WTC11 (cell line): ENCODE measurements at regions not wholly inside any gene's neighbourhood (a gene's known extent, or its start where the extent isn't known, plus 50 kb on each side); places are given as distances from the start of the nearest gene placed in this dataset.

ENCODE experiments used
- ATAC-seq: fragments of 200-7000 bp; cut with Tn5 transposase; 2 replicates; pipeline ENCODE4 v1.10.0; 2021; ENCODE audit warnings: mild to moderate bottlenecking, moderate library complexity
- CTCF ChIA-PET: fragments of 300-600 bp; sonication (Branson Sonifier 250); formaldehyde crosslinking; loops from one replicate; lab custom pipeline; 2021; ENCODE audit warnings: antibody characterized with exemption; lab: Charles Lee
- POLR2A ChIA-PET: fragments of 350-600 bp; sonication (Branson Sonifier 250); formaldehyde crosslinking; loops from one replicate; lab custom pipeline; 2021; ENCODE audit warnings: antibody characterized with exemption; lab: Charles Lee
- DNase-seq: peaks from one replicate; pipeline ENCODE4 v3.0.0; 2021; ENCODE audit warnings: low spot score
- H3K27ac Mint-ChIP-seq: 2 replicates; pipeline ENCODE4 v1.8.0; 2021; ENCODE audit warnings: mixed read lengths
- H3K27me3 Mint-ChIP-seq: 2 replicates; pipeline ENCODE4 v1.8.0; 2021; ENCODE audit warnings: low read depth, mild to moderate bottlenecking, moderate library complexity, mixed read lengths
- H3K36me3 Mint-ChIP-seq: 2 replicates; pipeline ENCODE4 v1.8.0; 2021; ENCODE audit warnings: mixed read lengths
- H3K4me1 Mint-ChIP-seq: 2 replicates; pipeline ENCODE4 v1.8.0; 2022; ENCODE audit warnings: mixed read lengths
- H3K4me3 Mint-ChIP-seq: 2 replicates; pipeline ENCODE4 v1.8.0; 2021; ENCODE audit warnings: mild to moderate bottlenecking, moderate library complexity, mixed read lengths
- H3K9me3 Mint-ChIP-seq: 2 replicates; pipeline ENCODE4 v1.8.0; 2021; ENCODE audit warnings: mixed read lengths
- CBFB ChIP-seq: sonication (generic); formaldehyde crosslinking; IDR thresholded peaks from 2 replicates; pipeline ENCODE4 v1.8.1; 2022; ENCODE audit warnings: mild to moderate bottlenecking, low read depth, missing genetic modification reagents
- CREB1 ChIP-seq: sonication (generic); formaldehyde crosslinking; IDR thresholded peaks from 2 replicates; pipeline ENCODE4 v1.8.0; 2023; ENCODE audit warnings: mild to moderate bottlenecking, missing genetic modification reagents
- FOXP1 ChIP-seq: sonication (generic); formaldehyde crosslinking; IDR thresholded peaks from 2 replicates; pipeline ENCODE4 v1.8.0; 2022; ENCODE audit warnings: missing genetic modification reagents, mild to moderate bottlenecking, moderate library complexity, borderline replicate concordance
- GABPB1 ChIP-seq: sonication (generic); formaldehyde crosslinking; IDR thresholded peaks from 2 replicates; pipeline ENCODE4 v1.8.1; 2023; ENCODE audit warnings: mild to moderate bottlenecking, missing genetic modification reagents
- GTF2I ChIP-seq: fragments of 250-450 bp; sonication (Bioruptor Pico); conservative IDR thresholded peaks from 2 replicates; pipeline ENCODE4 v1.4.0; 2021; ENCODE audit warnings: mild to moderate bottlenecking
- HMGA2 ChIP-seq: fragments of 250-450 bp; sonication (Bioruptor Pico); IDR thresholded peaks from 2 replicates; pipeline ENCODE4 v1.4.0; 2021; ENCODE audit warnings: mild to moderate bottlenecking, moderate library complexity
- JUN ChIP-seq: sonication (generic); formaldehyde crosslinking; IDR thresholded peaks from 2 replicates; pipeline ENCODE4 v1.8.0; 2023; ENCODE audit warnings: mild to moderate bottlenecking, missing genetic modification reagents
- NFATC4 ChIP-seq: fragments of 250-450 bp; sonication (Bioruptor Pico); IDR thresholded peaks from 2 replicates; pipeline ENCODE4 v1.9.0; 2021; ENCODE audit warnings: mild to moderate bottlenecking
- NR1H2 ChIP-seq: sonication (generic); formaldehyde crosslinking; IDR thresholded peaks from 2 replicates; pipeline ENCODE4 v1.9.0; 2021; ENCODE audit warnings: mild to moderate bottlenecking, moderate library complexity, missing genetic modification reagents
- NR3C1 ChIP-seq: sonication (generic); formaldehyde crosslinking; conservative IDR thresholded peaks from 2 replicates; pipeline ENCODE4 v1.8.1; 2023; ENCODE audit warnings: low read depth, mild to moderate bottlenecking, missing genetic modification reagents
- SP1 ChIP-seq: sonication (generic); formaldehyde crosslinking; conservative IDR thresholded peaks from 2 replicates; pipeline ENCODE4 v1.8.1; 2022; ENCODE audit warnings: missing genetic modification reagents
- TCF7 ChIP-seq: sonication (generic); formaldehyde crosslinking; IDR thresholded peaks from 2 replicates; pipeline ENCODE4 v1.8.0; 2022; ENCODE audit warnings: mild to moderate bottlenecking, low read depth, missing genetic modification reagents, moderate library complexity
- ZBTB21 ChIP-seq: sonication (generic); formaldehyde crosslinking; IDR thresholded peaks from 2 replicates; pipeline ENCODE4 v1.8.1; 2023; ENCODE audit warnings: mild to moderate bottlenecking, missing genetic modification reagents, borderline replicate concordance
- ZNF121 ChIP-seq: sonication (generic); formaldehyde crosslinking; IDR thresholded peaks from 2 replicates; pipeline ENCODE4 v1.8.0; 2023; ENCODE audit warnings: missing genetic modification reagents
- ZNF232 ChIP-seq: sonication (generic); formaldehyde crosslinking; IDR thresholded peaks from 2 replicates; pipeline ENCODE4 v1.8.0; 2022; ENCODE audit warnings: mild to moderate bottlenecking, missing genetic modification reagents
- ZNF416 ChIP-seq: fragments of 250-450 bp; sonication (Bioruptor Pico); IDR thresholded peaks from 2 replicates; pipeline ENCODE4 v1.9.0; 2021; ENCODE audit warnings: mild to moderate bottlenecking, inconsistent platforms
- TF ChIP-seq, protein P1 (sequence below): fragments of 250-450 bp; sonication (Bioruptor Pico); IDR thresholded peaks from 2 replicates; pipeline ENCODE4 v1.9.0; 2021; ENCODE audit warnings: moderate library complexity, mild to moderate bottlenecking, inconsistent platforms, borderline replicate concordance
- TF ChIP-seq, protein P2 (sequence below): sonication (generic); formaldehyde crosslinking; IDR thresholded peaks from 2 replicates; pipeline ENCODE4 v1.8.1; 2023; ENCODE audit warnings: mild to moderate bottlenecking, moderate library complexity, missing genetic modification reagents
- TF ChIP-seq, protein P3 (sequence below): sonication (generic); formaldehyde crosslinking; IDR thresholded peaks from 2 replicates; pipeline ENCODE4 v1.8.1; 2022; ENCODE audit warnings: mild to moderate bottlenecking, moderate library complexity, missing genetic modification reagents
- TF ChIP-seq, protein P4 (sequence below): sonication (generic); formaldehyde crosslinking; IDR thresholded peaks from 2 replicates; pipeline ENCODE4 v1.8.0; 2022; ENCODE audit warnings: mild to moderate bottlenecking, missing genetic modification reagents
- TF ChIP-seq, protein P5 (sequence below): sonication (generic); formaldehyde crosslinking; IDR thresholded peaks from 2 replicates; pipeline ENCODE4 v1.8.1; 2023; ENCODE audit warnings: mild to moderate bottlenecking, missing genetic modification reagents

DNA sequence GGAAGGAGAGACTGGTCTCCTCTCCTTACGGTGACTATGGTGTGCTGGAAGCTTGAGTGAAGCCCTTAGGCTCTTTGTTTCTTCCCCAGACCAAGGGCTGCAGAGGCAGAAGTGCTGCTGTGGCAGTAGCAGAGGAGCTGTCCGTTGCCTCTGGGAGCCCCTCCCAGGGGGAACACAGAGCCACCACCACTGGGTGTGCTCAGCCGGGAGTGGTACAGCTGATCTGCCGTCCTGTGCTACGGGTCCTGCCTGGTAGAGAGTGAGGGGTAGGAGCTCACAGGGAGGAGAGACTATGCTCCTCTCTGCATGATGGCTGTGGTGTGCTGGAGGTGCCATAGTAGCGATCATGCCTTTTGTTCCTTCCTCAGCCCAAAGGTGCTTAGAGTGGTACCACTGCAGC, 318.7 kb downstream of the DOK5 start:
- H3K4me3 Mint-ChIP-seq = no peak overlapping the region
- no peaks in the 10 kb centered on the region for H3K4me1 Mint-ChIP-seq
- CTCF ChIA-PET = no interaction called here
- peaks cover 75% of the 10 kb centered on the region for H3K36me3 Mint-ChIP-seq
- DNase-seq (no peak), ATAC-seq (no peak)
- no peak for TF ChIP-seq TCF7 (CRISPR knock-in tag)
- no peak for TF ChIP-seq ZNF416 (CRISPR knock-in tag)
- TF ChIP-seq, protein P1, sequence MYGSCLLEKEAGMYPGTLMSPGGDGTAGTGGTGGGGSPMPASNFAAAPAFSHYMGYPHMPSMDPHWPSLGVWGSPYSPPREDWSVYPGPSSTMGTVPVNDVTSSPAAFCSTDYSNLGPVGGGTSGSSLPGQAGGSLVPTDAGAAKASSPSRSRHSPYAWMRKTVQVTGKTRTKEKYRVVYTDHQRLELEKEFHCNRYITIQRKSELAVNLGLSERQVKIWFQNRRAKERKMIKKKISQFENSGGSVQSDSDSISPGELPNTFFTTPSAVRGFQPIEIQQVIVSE = no peak
- no peak for TF ChIP-seq ZNF121 (CRISPR knock-in tag)
- TF ChIP-seq NFATC4 (CRISPR knock-in tag) = no peak
- TF ChIP-seq HMGA2 (CRISPR knock-in tag) = no peak
- TF ChIP-seq NR1H2 (CRISPR knock-in tag) = no peak
- TF ChIP-seq, protein P2, sequence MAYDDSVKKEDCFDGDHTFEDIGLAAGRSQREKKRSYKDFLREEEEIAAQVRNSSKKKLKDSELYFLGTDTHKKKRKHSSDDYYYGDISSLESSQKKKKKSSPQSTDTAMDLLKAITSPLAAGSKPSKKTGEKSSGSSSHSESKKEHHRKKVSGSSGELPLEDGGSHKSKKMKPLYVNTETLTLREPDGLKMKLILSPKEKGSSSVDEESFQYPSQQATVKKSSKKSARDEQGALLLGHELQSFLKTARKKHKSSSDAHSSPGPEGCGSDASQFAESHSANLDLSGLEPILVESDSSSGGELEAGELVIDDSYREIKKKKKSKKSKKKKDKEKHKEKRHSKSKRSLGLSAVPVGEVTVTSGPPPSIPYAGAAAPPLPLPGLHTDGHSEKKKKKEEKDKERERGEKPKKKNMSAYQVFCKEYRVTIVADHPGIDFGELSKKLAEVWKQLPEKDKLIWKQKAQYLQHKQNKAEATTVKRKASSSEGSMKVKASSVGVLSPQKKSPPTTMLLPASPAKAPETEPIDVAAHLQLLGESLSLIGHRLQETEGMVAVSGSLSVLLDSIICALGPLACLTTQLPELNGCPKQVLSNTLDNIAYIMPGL (CRISPR knock-in tag) = no peak
- no peak for TF ChIP-seq FOXP1 (CRISPR knock-in tag)
- no peak for TF ChIP-seq GTF2I (CRISPR knock-in tag)
- TF ChIP-seq, protein P3, sequence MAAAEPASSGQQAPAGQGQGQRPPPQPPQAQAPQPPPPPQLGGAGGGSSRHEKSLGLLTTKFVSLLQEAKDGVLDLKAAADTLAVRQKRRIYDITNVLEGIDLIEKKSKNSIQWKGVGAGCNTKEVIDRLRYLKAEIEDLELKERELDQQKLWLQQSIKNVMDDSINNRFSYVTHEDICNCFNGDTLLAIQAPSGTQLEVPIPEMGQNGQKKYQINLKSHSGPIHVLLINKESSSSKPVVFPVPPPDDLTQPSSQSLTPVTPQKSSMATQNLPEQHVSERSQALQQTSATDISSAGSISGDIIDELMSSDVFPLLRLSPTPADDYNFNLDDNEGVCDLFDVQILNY (CRISPR knock-in tag) = no peak
- TF ChIP-seq, protein P4, sequence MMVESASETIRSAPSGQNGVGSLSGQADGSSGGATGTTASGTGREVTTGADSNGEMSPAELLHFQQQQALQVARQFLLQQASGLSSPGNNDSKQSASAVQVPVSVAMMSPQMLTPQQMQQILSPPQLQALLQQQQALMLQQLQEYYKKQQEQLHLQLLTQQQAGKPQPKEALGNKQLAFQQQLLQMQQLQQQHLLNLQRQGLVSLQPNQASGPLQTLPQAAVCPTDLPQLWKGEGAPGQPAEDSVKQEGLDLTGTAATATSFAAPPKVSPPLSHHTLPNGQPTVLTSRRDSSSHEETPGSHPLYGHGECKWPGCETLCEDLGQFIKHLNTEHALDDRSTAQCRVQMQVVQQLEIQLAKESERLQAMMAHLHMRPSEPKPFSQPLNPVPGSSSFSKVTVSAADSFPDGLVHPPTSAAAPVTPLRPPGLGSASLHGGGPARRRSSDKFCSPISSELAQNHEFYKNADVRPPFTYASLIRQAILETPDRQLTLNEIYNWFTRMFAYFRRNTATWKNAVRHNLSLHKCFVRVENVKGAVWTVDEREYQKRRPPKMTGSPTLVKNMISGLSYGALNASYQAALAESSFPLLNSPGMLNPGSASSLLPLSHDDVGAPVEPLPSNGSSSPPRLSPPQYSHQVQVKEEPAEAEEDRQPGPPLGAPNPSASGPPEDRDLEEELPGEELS = no peak
- no peak for TF ChIP-seq NR3C1
- TF ChIP-seq, protein P5, sequence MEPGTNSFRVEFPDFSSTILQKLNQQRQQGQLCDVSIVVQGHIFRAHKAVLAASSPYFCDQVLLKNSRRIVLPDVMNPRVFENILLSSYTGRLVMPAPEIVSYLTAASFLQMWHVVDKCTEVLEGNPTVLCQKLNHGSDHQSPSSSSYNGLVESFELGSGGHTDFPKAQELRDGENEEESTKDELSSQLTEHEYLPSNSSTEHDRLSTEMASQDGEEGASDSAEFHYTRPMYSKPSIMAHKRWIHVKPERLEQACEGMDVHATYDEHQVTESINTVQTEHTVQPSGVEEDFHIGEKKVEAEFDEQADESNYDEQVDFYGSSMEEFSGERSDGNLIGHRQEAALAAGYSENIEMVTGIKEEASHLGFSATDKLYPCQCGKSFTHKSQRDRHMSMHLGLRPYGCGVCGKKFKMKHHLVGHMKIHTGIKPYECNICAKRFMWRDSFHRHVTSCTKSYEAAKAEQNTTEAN (CRISPR knock-in tag) = no peak
- TF ChIP-seq ZNF232 (CRISPR knock-in tag) = no peak
- TF ChIP-seq SP1 (CRISPR knock-in tag) = no peak
- TF ChIP-seq CREB1 (CRISPR knock-in tag) = no peak
- H3K9me3 Mint-ChIP-seq = peaks cover 86% of the 10 kb centered on the region
- H3K27me3 Mint-ChIP-seq = peaks cover 23% of the 10 kb centered on the region
- no peak overlapping the region for H3K27ac Mint-ChIP-seq
- POLR2A ChIA-PET = no interaction called here

DNA sequence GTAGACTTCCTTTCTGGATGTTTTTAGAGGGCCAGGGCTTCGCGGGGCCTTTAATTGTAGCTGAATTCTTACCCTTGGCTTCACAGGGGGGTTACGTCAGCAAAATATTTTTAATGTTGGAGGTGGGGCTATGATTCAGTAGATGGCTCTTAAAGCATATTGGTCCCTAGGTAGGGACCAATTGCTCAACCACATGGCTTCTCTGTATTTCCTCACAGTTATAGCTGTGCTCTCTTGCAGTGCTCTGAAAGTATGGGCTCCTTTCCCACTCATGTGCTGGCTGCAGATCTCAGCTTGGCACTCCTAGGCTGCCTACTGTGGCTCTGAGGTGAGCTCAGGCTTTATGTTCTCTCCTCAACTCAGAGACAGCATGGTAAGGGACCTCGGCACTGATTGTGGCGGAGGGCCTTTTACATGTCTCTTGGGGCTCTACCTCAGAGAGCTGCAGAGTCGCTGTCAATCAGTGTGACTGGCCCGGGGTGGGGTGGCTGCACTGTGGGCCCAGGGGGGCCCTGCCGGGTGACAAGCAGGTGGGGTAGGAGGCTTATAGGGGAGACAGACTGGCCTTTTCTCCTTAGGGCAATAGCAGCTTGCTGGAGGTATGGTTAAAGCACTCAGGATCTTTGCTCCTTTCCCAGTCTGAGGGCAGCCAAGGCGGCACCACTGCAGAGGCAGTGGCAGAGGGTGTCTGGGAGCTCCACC, 318.0 kb downstream of the DOK5 start:
- no peaks in the 10 kb centered on the region for H3K4me1 Mint-ChIP-seq
- no peak overlapping the region for H3K27ac Mint-ChIP-seq
- H3K9me3 Mint-ChIP-seq = peaks cover 86% of the 10 kb centered on the region
- no peak for ATAC-seq
- ChIA-PET CTCF (no interaction called here), POLR2A (no interaction called here)
- DNase-seq = no peak
- H3K4me3 Mint-ChIP-seq = no peak overlapping the region
- TF ChIP-seq GABPB1 (no peak), ZBTB21 (CRISPR knock-in tag) (no peak), NR3C1 (no peak), CBFB (CRISPR knock-in tag) (no peak), SP1 (CRISPR knock-in tag) (no peak), JUN (no peak)
- peaks cover 75% of the 10 kb centered on the region for H3K36me3 Mint-ChIP-seq
- H3K27me3 Mint-ChIP-seq = peaks cover 21% of the 10 kb centered on the region
